D721Med (cell line): ENCODE measurements at regions not wholly inside any gene's neighbourhood (a gene's known extent, or its start where the extent isn't known, plus 50 kb on each side); places are given as distances from the start of the nearest gene placed in this dataset.
"Not testable (repeated sequence)": the region's sequence is repeated elsewhere in the genome, so short reads cannot be mapped to it uniquely, and the experiment has no call there.

Experiments
- DNase-seq: peaks from one replicate; pipeline ENCODE4 v3.0.0; 2011; ENCODE audit warnings: low spot score; ENCODE audit not compliant: insufficient read length
- FAIRE-seq: peaks from 2 replicates; lab custom pipeline; 2011; peaks lifted over from hg19 to GRCh38; lab: Jason Lieb, UNC
- TF ChIP-seq, protein P1 (sequence below): IDR thresholded peaks from 2 replicates; pipeline ENCODE4 v1.5.1; 2012; ENCODE audit warnings: mild to moderate bottlenecking, control low read depth; ENCODE audit not compliant: insufficient read depth; ENCODE audit errors: missing control alignments

DNA sequence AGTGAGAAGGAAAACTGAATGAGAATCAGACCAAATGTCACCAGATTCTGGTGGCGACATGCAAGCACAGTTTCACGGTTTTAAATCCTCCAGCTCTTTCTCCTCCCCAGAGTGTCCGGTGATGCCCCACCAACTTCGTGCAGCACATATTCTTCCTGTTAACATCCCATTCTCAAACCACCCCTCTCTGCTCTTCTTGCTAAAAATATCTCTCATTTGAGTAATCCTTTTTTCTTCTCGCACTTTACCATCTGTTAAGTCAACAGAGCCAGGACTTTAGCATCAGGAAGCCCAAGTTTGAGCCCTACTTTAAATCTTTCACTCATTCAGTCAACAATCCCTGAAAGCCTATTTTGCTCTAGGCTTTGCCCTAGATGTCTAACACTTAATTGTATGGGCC, 68.2 kb upstream of the VGLL4 start:
- TF ChIP-seq, protein P1, sequence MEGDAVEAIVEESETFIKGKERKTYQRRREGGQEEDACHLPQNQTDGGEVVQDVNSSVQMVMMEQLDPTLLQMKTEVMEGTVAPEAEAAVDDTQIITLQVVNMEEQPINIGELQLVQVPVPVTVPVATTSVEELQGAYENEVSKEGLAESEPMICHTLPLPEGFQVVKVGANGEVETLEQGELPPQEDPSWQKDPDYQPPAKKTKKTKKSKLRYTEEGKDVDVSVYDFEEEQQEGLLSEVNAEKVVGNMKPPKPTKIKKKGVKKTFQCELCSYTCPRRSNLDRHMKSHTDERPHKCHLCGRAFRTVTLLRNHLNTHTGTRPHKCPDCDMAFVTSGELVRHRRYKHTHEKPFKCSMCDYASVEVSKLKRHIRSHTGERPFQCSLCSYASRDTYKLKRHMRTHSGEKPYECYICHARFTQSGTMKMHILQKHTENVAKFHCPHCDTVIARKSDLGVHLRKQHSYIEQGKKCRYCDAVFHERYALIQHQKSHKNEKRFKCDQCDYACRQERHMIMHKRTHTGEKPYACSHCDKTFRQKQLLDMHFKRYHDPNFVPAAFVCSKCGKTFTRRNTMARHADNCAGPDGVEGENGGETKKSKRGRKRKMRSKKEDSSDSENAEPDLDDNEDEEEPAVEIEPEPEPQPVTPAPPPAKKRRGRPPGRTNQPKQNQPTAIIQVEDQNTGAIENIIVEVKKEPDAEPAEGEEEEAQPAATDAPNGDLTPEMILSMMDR: no peak
- no peak for DNase-seq
- no peak for FAIRE-seq

DNA sequence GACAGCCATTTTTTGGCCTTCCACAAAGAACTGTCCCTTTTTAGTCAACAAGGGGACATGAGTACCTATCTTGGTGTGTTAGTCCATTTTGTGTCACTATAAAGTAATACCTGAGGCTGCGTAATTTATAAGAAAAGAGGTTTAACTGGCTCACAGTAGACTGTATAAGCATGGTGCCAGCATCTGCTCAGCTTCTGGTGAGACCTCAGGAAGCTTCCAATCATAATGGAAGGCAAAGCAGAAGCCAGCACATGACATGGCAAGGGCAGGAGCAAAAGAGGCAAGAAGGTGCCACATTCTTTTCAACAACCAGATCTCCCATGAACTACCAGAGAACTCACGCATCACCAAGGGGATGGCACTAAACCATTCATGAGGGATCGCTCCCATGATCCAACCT, 66.1 kb upstream of the VGLL4 start:
- FAIRE-seq (no peak), DNase-seq (no peak)
- TF ChIP-seq, protein P1: no peak

DNA sequence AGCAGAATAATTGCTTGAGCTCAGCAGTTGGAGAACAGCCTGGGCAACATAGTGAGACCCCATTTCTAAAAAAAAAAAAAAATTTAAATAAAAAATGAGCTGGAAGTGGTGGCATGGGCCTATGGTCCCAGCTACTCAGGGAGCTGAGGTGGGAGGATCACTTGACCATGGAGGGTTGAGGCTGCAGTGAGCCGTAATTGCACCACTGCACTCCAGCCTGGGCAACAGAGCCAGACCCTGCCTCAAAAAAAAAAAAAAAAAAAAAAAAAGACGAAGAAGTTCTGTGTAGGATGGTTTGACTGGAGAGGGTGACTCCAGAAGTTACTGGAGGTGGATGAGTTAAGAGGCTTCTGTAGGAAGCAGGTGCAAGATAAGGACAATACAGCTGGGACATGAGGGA, 63.4 kb upstream of the VGLL4 start:
- FAIRE-seq: not testable (repeated sequence)

DNA sequence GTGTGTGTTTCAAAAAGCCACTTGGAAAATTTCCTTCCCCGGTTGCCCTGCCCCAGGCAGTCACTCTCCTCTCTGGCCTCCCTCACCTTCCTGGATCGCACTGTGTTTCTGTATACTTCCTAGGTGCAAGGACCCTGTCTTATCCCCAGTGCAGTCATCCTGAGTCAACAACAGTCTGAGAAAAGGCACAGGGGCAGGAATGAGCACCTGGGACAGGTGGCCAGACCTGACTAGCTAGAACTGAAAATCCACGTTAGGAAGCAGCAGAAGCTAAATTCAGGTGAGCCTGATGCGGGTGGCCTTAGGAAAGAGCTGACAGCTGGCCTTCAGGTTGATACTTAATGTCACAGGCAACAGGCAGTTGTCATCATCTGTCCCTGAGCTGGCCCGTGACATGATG, 62.9 kb upstream of the VGLL4 start:
- no peak for DNase-seq
- TF ChIP-seq, protein P1: no peak
- no peak for FAIRE-seq

More for the DNA sequence above, 63.4 kb upstream of the VGLL4 start:
- not testable (repeated sequence) for DNase-seq

DNA sequence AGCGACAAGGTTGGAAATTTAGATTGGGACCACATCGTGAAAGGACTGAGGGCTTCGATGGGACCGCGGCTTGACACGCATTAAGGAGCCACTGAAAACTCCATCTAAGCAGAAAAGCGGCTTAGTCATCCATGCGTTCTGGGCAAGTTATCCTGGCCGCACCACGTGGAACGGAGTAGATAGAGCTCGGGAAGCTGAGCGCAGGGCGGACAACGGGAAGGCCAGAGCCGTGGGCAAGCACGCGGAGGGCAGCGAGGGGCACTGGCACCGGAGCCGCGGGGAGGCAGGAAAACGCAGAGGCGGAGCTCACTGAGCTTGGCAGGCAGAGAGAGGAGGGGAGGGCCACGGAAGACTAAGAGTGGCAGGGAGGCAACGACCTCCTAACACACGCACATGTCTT, 61.3 kb upstream of the VGLL4 start:
- TF ChIP-seq, protein P1: no peak
- DNase-seq (peak; percentile 38), FAIRE-seq (no peak)

DNA sequence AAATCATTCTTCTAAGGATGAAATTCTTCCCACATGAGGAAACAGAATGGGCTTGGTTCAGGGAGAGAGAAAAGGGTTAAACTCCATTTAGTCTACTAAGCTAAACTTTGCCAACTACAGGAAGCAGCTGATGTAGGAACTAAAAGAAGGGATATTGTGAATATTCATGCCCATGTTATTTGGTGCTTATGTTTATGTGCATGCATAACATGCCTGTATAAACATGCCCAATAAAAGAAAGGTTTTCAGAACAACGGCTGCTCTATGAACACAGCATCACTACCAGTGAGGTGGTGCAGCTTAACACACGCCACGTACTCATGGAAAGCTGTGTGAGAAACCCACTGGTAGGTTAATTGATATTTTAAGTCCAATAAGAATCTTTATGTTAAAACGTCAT, 59.4 kb upstream of the VGLL4 start:
- DNase-seq (no peak), FAIRE-seq (no peak)
- TF ChIP-seq, protein P1: no peak

DNA sequence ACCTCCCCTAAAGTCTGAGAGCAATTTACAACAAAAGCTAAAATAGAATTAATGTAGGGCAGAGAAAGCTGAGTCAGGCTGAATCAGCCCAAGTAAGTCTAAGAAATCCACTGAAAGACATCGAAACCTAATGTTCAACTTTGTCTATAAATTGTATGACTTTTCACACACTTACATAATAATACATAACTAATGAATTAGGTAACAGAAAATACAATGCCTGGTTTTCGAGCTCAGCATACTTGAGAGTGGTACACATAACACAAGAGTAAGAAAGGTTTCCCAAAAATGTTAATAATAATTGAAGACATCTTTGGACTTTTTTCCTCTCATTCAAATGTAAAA, 55.3 kb upstream of the VGLL4 start:
- FAIRE-seq: no peak
- no peak for DNase-seq
- TF ChIP-seq, protein P1: no peak
